ENCODE measurements at regions not wholly inside any gene's neighbourhood (a gene's known extent, or its start where the extent isn't known, plus 50 kb on each side); places are given as distances from the start of the nearest gene placed in this dataset.

GRCh38 chr14:38409071-38409705 lies 153.3 kb upstream of the CLEC14A start:
- no peak for TF ChIP-seq CTCF (IDR thresholded peaks at IDR 0.05)
- TF ChIP-seq POLR2A (IDR thresholded peaks at IDR 0.05), result no peak
- Histone ChIP-seq H3K4me1 (no peaks in the 10 kb centered on the region), H3K9me3 (no peaks in the 10 kb centered on the region), H3K27ac (no peak overlapping the region), H3K4me3 (no peak overlapping the region), H3K36me3 (no peaks in the 10 kb centered on the region), H3K27me3 (no peaks in the 10 kb centered on the region)
- WGBS, 2 donors, result 39 to 50% methylated on average over 2 of the region's 2 CpGs
- DNase-seq, result no peak
- intact Hi-C loops (cut with DNase I), result no loop called here

- intact Hi-C loops (cut with DNase I), result no loop called here
- no peaks in the 10 kb centered on the region for H3K36me3 ChIP-seq
Measured at GRCh38 chr14:38405851-38406635, 150.2 kb upstream of the CLEC14A start.

GRCh38 chr14:38404616-38405015 lies 148.7 kb upstream of the CLEC14A start:
- H3K27me3 ChIP-seq, result no peaks in the 10 kb centered on the region
- intact Hi-C loops (cut with DNase I), result no loop called here
- H3K4me3 ChIP-seq, result no peak overlapping the region
- TF ChIP-seq POLR2A (IDR thresholded peaks at IDR 0.05), result no peak
- TF ChIP-seq CTCF (IDR thresholded peaks at IDR 0.05), result no peak
- WGBS, 2 donors, result 65 to 68% methylated on average over 2 of the region's 2 CpGs
- H3K9me3 ChIP-seq, result no peaks in the 10 kb centered on the region
- no peak for DNase-seq
- no peaks in the 10 kb centered on the region for H3K36me3 ChIP-seq
- no peak overlapping the region for H3K27ac ChIP-seq
- no peaks in the 10 kb centered on the region for H3K4me1 ChIP-seq

More at GRCh38 chr14:38405851-38406635, 150.2 kb upstream of the CLEC14A start:
- DNase-seq, result no peak
- H3K9me3 ChIP-seq, result no peaks in the 10 kb centered on the region
- no peak overlapping the region for H3K27ac ChIP-seq
- H3K27me3 ChIP-seq, result no peaks in the 10 kb centered on the region
- H3K4me1 ChIP-seq, result no peaks in the 10 kb centered on the region
- WGBS, 2 donors, result 93 to 95% methylated on average over 3 of the region's 3 CpGs
- TF ChIP-seq CTCF (IDR thresholded peaks at IDR 0.05) (no peak), POLR2A (IDR thresholded peaks at IDR 0.05) (no peak)
- no peak overlapping the region for H3K4me3 ChIP-seq

GRCh38 chr14:38404100-38404541 lies 148.2 kb upstream of the CLEC14A start:
- Histone ChIP-seq H3K4me3 (no peak overlapping the region), H3K27me3 (no peaks in the 10 kb centered on the region), H3K36me3 (no peaks in the 10 kb centered on the region), H3K27ac (no peak overlapping the region), H3K9me3 (no peaks in the 10 kb centered on the region), H3K4me1 (no peaks in the 10 kb centered on the region)
- TF ChIP-seq CTCF (IDR thresholded peaks at IDR 0.05) (no peak), POLR2A (IDR thresholded peaks at IDR 0.05) (no peak)
- DNase-seq, result no peak
- intact Hi-C loops (cut with DNase I), result no loop called here
- 56 to 79% methylated on average over 1 of the region's 1 CpG for WGBS, 2 donors

- H3K27me3 ChIP-seq, result no peaks in the 10 kb centered on the region
- WGBS, 2 donors, result 28 to 44% methylated on average over 3 of the region's 3 CpGs
- no peaks in the 10 kb centered on the region for H3K4me1 ChIP-seq
- no peaks in the 10 kb centered on the region for H3K36me3 ChIP-seq
- no peak overlapping the region for H3K4me3 ChIP-seq
- TF ChIP-seq CTCF (IDR thresholded peaks at IDR 0.05) (no peak), POLR2A (IDR thresholded peaks at IDR 0.05) (no peak)
- no peak for DNase-seq
- intact Hi-C loops (cut with DNase I), result no loop called here
- no peak overlapping the region for H3K27ac ChIP-seq
- no peaks in the 10 kb centered on the region for H3K9me3 ChIP-seq
Measured at GRCh38 chr14:38400751-38401150, 144.9 kb upstream of the CLEC14A start.
